ENCODE measurements at regions not wholly inside any gene's neighbourhood (a gene's known extent, or its start where the extent isn't known, plus 50 kb on each side); places are given as distances from the start of the nearest gene placed in this dataset.

DNA sequence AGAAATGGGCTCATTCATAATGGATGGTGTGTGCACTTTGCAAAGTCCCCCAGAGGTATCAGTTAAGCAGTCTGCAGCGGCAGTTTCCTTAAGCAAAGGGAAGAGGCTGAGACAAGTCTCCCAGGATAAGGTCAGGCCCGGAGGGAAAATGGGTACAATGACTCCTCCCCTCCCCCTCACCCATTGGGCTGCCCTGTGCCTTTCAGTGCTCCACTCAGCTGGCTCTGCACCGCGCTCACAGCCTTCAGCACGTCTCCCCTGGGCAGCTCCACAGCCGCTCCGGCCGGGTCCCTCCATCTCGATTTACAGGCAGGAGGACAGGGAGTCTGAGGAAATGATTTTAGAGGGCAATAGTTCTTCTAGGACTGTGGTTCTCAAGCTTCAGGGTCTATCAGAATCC lies 264.8 kb downstream of the LRFN2 start:
- TF ChIP-seq POLR2AphosphoS5 (IDR thresholded peaks at IDR 0.05; ENCODE audit: low read depth) (no peak), SPI1 (IDR thresholded peaks at IDR 0.05; ENCODE audit: borderline replicate concordance, low read depth) (no peak), GABPA (IDR thresholded peaks at IDR 0.05; ENCODE audit: low read depth) (no peak), CTCF (IDR thresholded peaks at IDR 0.05; ENCODE audit: insufficient read depth, low read length) (no peak), REST (IDR thresholded peaks at IDR 0.05; ENCODE audit: insufficient replicate concordance, low read depth) (no peak)
- DNase-seq (ENCODE audit: low read depth in 1 of 2, low spot score in 1 of 2): no peak
- Histone ChIP-seq H3K27me3 (ENCODE audit: insufficient read depth, poor library complexity, severe bottlenecking) (no peaks in the 10 kb centered on the region), H3K27ac (replicated peaks) (no peak overlapping the region), H3K4me3 (replicated peaks; ENCODE audit: insufficient read depth, low read length) (no peak overlapping the region)

- TF ChIP-seq REST (IDR thresholded peaks at IDR 0.05; ENCODE audit: insufficient replicate concordance, low read depth): no peak
- TF ChIP-seq GABPA (IDR thresholded peaks at IDR 0.05; ENCODE audit: low read depth): no peak
- TF ChIP-seq CTCF (IDR thresholded peaks at IDR 0.05; ENCODE audit: insufficient read depth, low read length): no peak
- TF ChIP-seq SPI1 (IDR thresholded peaks at IDR 0.05; ENCODE audit: borderline replicate concordance, low read depth): no peak
- TF ChIP-seq POLR2AphosphoS5 (IDR thresholded peaks at IDR 0.05; ENCODE audit: low read depth): no peak
- DNase-seq (ENCODE audit: low read depth in 1 of 2, low spot score in 1 of 2): no peak
- H3K27me3 ChIP-seq (ENCODE audit: insufficient read depth, poor library complexity, severe bottlenecking): no peaks in the 10 kb centered on the region
- no peak overlapping the region for H3K4me3 ChIP-seq (replicated peaks; ENCODE audit: insufficient read depth, low read length)
- H3K27ac ChIP-seq (replicated peaks): no peak overlapping the region
Observed at GRCh38 chr6:40321616-40322015, 265.5 kb downstream of the LRFN2 start.

DNA sequence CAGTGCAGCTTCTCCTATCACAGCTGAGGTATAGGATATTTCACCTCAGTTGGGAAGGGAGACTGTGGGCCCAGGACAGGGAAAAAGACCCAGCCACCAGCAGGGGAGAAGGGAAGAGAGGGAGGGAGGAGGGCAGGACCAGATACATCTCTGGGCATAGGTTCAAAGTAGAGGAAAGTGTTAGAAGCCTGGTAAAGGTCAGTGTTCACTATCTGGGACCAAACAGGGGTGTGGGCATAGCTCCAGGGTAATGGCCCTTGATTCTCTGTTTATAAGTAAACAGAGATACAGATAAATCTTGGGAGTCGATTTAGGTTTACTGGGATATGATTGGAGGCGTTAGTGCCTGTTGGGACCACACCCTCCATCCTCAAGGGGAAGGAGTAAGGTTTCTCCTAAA lies 266.2 kb downstream of the LRFN2 start:
- DNase-seq (ENCODE audit: low read depth in 1 of 2, low spot score in 1 of 2): no peak
- Histone ChIP-seq H3K27ac (replicated peaks) (no peak overlapping the region), H3K27me3 (ENCODE audit: insufficient read depth, poor library complexity, severe bottlenecking) (no peaks in the 10 kb centered on the region), H3K4me3 (replicated peaks; ENCODE audit: insufficient read depth, low read length) (no peak overlapping the region)
- TF ChIP-seq GABPA (IDR thresholded peaks at IDR 0.05; ENCODE audit: low read depth) (no peak), SPI1 (IDR thresholded peaks at IDR 0.05; ENCODE audit: borderline replicate concordance, low read depth) (no peak), REST (IDR thresholded peaks at IDR 0.05; ENCODE audit: insufficient replicate concordance, low read depth) (no peak), POLR2AphosphoS5 (IDR thresholded peaks at IDR 0.05; ENCODE audit: low read depth) (no peak), CTCF (IDR thresholded peaks at IDR 0.05; ENCODE audit: insufficient read depth, low read length) (no peak)

All from HL-60 (cell line).